ENCODE measurements at regions not wholly inside any gene's neighbourhood (a gene's known extent, or its start where the extent isn't known, plus 50 kb on each side); places are given as distances from the start of the nearest gene placed in this dataset.

- Histone ChIP-seq H3K27me3 (ENCODE audit: control insufficient read depth, insufficient read depth, low read length) (no peaks in the 10 kb centered on the region), H3K4me3 (ENCODE audit: low read depth, low read length) (no peak overlapping the region), H3K27ac (ENCODE audit: low read depth, low read length) (no peak overlapping the region)
These were observed 274.8 kb downstream of the ENC1 start for GRCh38 chr5:74365723-74366122.

DNA sequence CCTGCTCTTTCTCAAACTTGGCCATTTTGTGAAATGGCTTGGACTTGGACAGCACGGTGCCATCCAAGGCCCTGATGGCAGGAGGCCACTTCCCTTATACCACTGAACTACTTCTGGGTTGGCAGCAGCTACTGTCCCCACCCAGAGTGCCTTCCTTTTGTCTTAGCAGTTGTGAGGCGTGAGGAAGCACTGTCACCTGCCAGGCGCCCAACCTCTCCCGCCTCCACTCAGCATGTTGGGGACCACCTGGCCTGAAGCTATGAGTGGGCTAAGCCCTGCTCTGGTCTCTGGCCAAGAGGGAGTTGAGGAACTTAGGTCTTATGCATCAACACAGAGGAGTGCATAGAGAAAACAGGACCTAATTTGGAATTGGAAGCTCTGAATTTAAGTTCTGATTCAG is 276.0 kb downstream of the ENC1 start:
- Histone ChIP-seq H3K36me3 (ENCODE audit: control insufficient read depth, insufficient read depth, low read length) (no peaks in the 10 kb centered on the region), H3K4me3 (ENCODE audit: low read depth, low read length) (no peak overlapping the region), H3K27ac (ENCODE audit: low read depth, low read length) (no peak overlapping the region), H3K27me3 (ENCODE audit: control insufficient read depth, insufficient read depth, low read length) (no peaks in the 10 kb centered on the region), H3K4me1 (ENCODE audit: control insufficient read depth, insufficient read depth, low read length) (no peaks in the 10 kb centered on the region), H3K9ac (ENCODE audit: low read depth, low read length) (no peak overlapping the region), H3K9me3 (ENCODE audit: control insufficient read depth, insufficient read depth, low read length) (no peaks in the 10 kb centered on the region)

More at GRCh38 chr5:74365723-74366122, 274.8 kb downstream of the ENC1 start:
- no peaks in the 10 kb centered on the region for H3K4me1 ChIP-seq (ENCODE audit: control insufficient read depth, insufficient read depth, low read length)
- H3K36me3 ChIP-seq (ENCODE audit: control insufficient read depth, insufficient read depth, low read length) = no peaks in the 10 kb centered on the region
- no peaks in the 10 kb centered on the region for H3K9me3 ChIP-seq (ENCODE audit: control insufficient read depth, insufficient read depth, low read length)
- no peak overlapping the region for H3K9ac ChIP-seq (ENCODE audit: low read depth, low read length)

- H3K4me3 ChIP-seq (ENCODE audit: low read depth, low read length) = no peak overlapping the region
- H3K9ac ChIP-seq (ENCODE audit: low read depth, low read length) = no peak overlapping the region
- H3K36me3 ChIP-seq (ENCODE audit: control insufficient read depth, insufficient read depth, low read length) = no peaks in the 10 kb centered on the region
- no peaks in the 10 kb centered on the region for H3K27me3 ChIP-seq (ENCODE audit: control insufficient read depth, insufficient read depth, low read length)
- H3K4me1 ChIP-seq (ENCODE audit: control insufficient read depth, insufficient read depth, low read length) = no peaks in the 10 kb centered on the region
- H3K9me3 ChIP-seq (ENCODE audit: control insufficient read depth, insufficient read depth, low read length) = no peaks in the 10 kb centered on the region
- no peak overlapping the region for H3K27ac ChIP-seq (ENCODE audit: low read depth, low read length)
These were observed 276.8 kb downstream of the ENC1 start for GRCh38 chr5:74363603-74364205.

- Histone ChIP-seq H3K9me3 (ENCODE audit: control insufficient read depth, insufficient read depth, low read length) (no peaks in the 10 kb centered on the region), H3K4me3 (ENCODE audit: low read depth, low read length) (no peak overlapping the region), H3K36me3 (ENCODE audit: control insufficient read depth, insufficient read depth, low read length) (no peaks in the 10 kb centered on the region), H3K27me3 (ENCODE audit: control insufficient read depth, insufficient read depth, low read length) (no peaks in the 10 kb centered on the region), H3K4me1 (ENCODE audit: control insufficient read depth, insufficient read depth, low read length) (no peaks in the 10 kb centered on the region), H3K9ac (ENCODE audit: low read depth, low read length) (no peak overlapping the region), H3K27ac (ENCODE audit: low read depth, low read length) (no peak overlapping the region)
These were observed 278.8 kb downstream of the ENC1 start for GRCh38 chr5:74361406-74362358.

GRCh38 chr5:74360535-74361210 is 279.9 kb downstream of the ENC1 start:
- no peaks in the 10 kb centered on the region for H3K9me3 ChIP-seq (ENCODE audit: control insufficient read depth, insufficient read depth, low read length)
- no peak overlapping the region for H3K27ac ChIP-seq (ENCODE audit: low read depth, low read length)
- no peaks in the 10 kb centered on the region for H3K4me1 ChIP-seq (ENCODE audit: control insufficient read depth, insufficient read depth, low read length)
- no peaks in the 10 kb centered on the region for H3K36me3 ChIP-seq (ENCODE audit: control insufficient read depth, insufficient read depth, low read length)
- H3K9ac ChIP-seq (ENCODE audit: low read depth, low read length) = no peak overlapping the region
- H3K4me3 ChIP-seq (ENCODE audit: low read depth, low read length) = no peak overlapping the region
- H3K27me3 ChIP-seq (ENCODE audit: control insufficient read depth, insufficient read depth, low read length) = no peaks in the 10 kb centered on the region

DNA sequence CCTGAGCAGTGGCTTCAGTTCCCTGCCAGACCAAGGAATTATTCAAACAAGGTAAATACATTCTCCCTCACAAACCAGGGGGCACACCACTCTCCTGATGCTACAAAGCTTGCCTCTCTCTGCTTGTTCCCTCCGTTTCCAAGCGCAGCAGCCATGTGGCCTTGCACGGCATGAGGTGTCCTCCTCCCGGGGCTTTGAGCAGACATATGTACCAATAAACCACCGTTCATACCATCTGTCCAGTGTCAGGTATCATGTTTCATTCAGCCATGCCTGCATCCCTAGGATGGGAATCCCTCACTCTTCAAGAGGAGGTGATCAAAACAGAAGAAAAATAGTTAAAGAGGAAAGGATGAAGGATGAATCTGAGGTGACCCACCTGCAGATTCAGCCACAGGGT is 282.7 kb downstream of the ENC1 start:
- Histone ChIP-seq H3K9ac (ENCODE audit: low read depth, low read length) (no peak overlapping the region), H3K36me3 (ENCODE audit: control insufficient read depth, insufficient read depth, low read length) (no peaks in the 10 kb centered on the region), H3K27me3 (ENCODE audit: control insufficient read depth, insufficient read depth, low read length) (no peaks in the 10 kb centered on the region), H3K4me3 (ENCODE audit: low read depth, low read length) (no peak overlapping the region), H3K4me1 (ENCODE audit: control insufficient read depth, insufficient read depth, low read length) (no peaks in the 10 kb centered on the region), H3K9me3 (ENCODE audit: control insufficient read depth, insufficient read depth, low read length) (no peaks in the 10 kb centered on the region), H3K27ac (ENCODE audit: low read depth, low read length) (no peak overlapping the region)

DNA sequence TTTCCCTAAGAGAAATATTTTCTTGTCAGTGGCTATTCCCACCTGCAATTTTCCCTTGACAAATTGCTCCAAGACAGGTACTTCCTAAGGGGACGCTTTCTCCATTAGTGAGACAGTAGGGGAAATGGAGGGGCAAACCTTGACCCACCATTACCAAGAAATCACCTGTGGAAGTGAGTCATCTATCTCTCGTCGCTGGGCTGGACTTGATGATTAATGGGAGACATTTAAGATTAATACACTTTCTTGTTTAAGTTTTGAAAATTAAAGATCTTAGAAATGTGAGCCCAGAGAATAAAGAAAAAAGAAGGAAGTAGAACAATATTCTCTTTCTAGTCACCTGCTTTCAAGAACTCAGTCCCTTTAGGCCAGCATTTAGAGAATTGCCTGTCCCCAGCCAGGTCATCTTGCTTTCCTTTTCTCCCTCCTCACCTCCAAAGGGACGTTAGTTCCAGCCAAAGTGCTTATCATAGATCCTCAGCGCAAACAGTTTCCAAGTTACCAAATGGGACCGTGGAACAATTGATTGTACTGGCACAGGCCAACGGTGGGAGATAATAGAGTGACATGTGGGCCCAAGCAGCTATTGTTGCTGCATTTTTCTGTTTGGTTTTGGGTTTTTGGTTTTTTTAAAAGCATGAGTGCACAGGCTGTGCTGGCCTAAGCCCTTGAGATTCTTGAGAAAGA is 284.4 kb downstream of the ENC1 start:
- no peak overlapping the region for H3K9ac ChIP-seq (ENCODE audit: low read depth, low read length)
- H3K27me3 ChIP-seq (ENCODE audit: control insufficient read depth, insufficient read depth, low read length) = no peaks in the 10 kb centered on the region
- no peaks in the 10 kb centered on the region for H3K36me3 ChIP-seq (ENCODE audit: control insufficient read depth, insufficient read depth, low read length)
- H3K27ac ChIP-seq (ENCODE audit: low read depth, low read length) = no peak overlapping the region
- H3K9me3 ChIP-seq (ENCODE audit: control insufficient read depth, insufficient read depth, low read length) = peaks cover 8% of the 10 kb centered on the region
- no peaks in the 10 kb centered on the region for H3K4me1 ChIP-seq (ENCODE audit: control insufficient read depth, insufficient read depth, low read length)
- H3K4me3 ChIP-seq (ENCODE audit: low read depth, low read length) = no peak overlapping the region

- Histone ChIP-seq H3K9ac (ENCODE audit: low read depth, low read length) (no peak overlapping the region), H3K4me1 (ENCODE audit: control insufficient read depth, insufficient read depth, low read length) (no peaks in the 10 kb centered on the region), H3K9me3 (ENCODE audit: control insufficient read depth, insufficient read depth, low read length) (peaks cover 11% of the 10 kb centered on the region), H3K4me3 (ENCODE audit: low read depth, low read length) (no peak overlapping the region), H3K27me3 (ENCODE audit: control insufficient read depth, insufficient read depth, low read length) (no peaks in the 10 kb centered on the region), H3K27ac (ENCODE audit: low read depth, low read length) (no peak overlapping the region), H3K36me3 (ENCODE audit: control insufficient read depth, insufficient read depth, low read length) (no peaks in the 10 kb centered on the region)
These were observed 285.3 kb downstream of the ENC1 start for GRCh38 chr5:74355041-74355824.

DNA sequence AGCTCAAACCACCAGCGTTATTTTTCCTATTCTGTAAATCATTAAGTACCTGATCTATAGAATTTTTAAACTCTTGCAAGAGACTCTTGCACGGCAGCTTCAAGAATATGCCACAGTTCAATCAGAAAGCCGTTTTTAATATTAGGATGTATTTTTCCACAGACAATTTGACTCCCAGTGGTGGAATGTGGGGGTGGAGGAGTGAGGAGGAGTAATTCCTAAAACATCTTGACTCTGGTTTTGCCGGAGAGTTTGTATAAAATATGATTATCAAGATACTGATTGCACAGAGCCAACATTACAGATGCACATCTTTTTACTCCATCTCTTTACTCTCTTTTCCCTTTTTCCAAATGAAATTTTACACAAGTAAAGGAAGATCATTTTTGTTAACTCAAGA is 288.3 kb downstream of the ENC1 start:
- Histone ChIP-seq H3K4me1 (ENCODE audit: control insufficient read depth, insufficient read depth, low read length) (no peaks in the 10 kb centered on the region), H3K36me3 (ENCODE audit: control insufficient read depth, insufficient read depth, low read length) (no peaks in the 10 kb centered on the region), H3K9ac (ENCODE audit: low read depth, low read length) (no peak overlapping the region), H3K4me3 (ENCODE audit: low read depth, low read length) (no peak overlapping the region), H3K27ac (ENCODE audit: low read depth, low read length) (no peak overlapping the region), H3K9me3 (ENCODE audit: control insufficient read depth, insufficient read depth, low read length) (peaks cover 11% of the 10 kb centered on the region), H3K27me3 (ENCODE audit: control insufficient read depth, insufficient read depth, low read length) (no peaks in the 10 kb centered on the region)

GRCh38 chr5:74342948-74343682 is 297.4 kb downstream of the ENC1 start:
- Histone ChIP-seq H3K27ac (ENCODE audit: low read depth, low read length) (no peak overlapping the region), H3K4me3 (ENCODE audit: low read depth, low read length) (no peak overlapping the region), H3K9ac (ENCODE audit: low read depth, low read length) (no peak overlapping the region), H3K9me3 (ENCODE audit: control insufficient read depth, insufficient read depth, low read length) (no peaks in the 10 kb centered on the region), H3K4me1 (ENCODE audit: control insufficient read depth, insufficient read depth, low read length) (no peaks in the 10 kb centered on the region), H3K36me3 (ENCODE audit: control insufficient read depth, insufficient read depth, low read length) (no peaks in the 10 kb centered on the region), H3K27me3 (ENCODE audit: control insufficient read depth, insufficient read depth, low read length) (no peaks in the 10 kb centered on the region)
